Nephron (organoid): ENCODE measurements at regions not wholly inside any gene's neighbourhood (a gene's known extent, or its start where the extent isn't known, plus 50 kb on each side); places are given as distances from the start of the nearest gene placed in this dataset.

Source experiments
- H3K27ac Mint-ChIP-seq, 3 experiments: 2 replicates each; pipeline ENCODE4 v1.8.0; 2020; ENCODE audit warnings: mixed read lengths in 3 of 3, mild to moderate bottlenecking in 2 of 3, moderate library complexity in 1 of 3
- H3K27me3 Mint-ChIP-seq: 2 replicates; pipeline ENCODE4 v1.8.0; 2021; ENCODE audit warnings: low read depth, mild to moderate bottlenecking, moderate library complexity, mixed read lengths
- H3K36me3 Mint-ChIP-seq: 2 replicates; pipeline ENCODE4 v1.8.0; 2020; ENCODE audit warnings: low read depth, mixed read lengths
- H3K4me1 Mint-ChIP-seq: 2 replicates; pipeline ENCODE4 v1.8.0; 2020; ENCODE audit warnings: mixed read lengths
- H3K4me3 Mint-ChIP-seq, 3 experiments: 2 replicates each; pipeline ENCODE4 v1.8.0; 2020; ENCODE audit warnings: mild to moderate bottlenecking in 3 of 3, mixed read lengths in 3 of 3, moderate library complexity in 2 of 3
- H3K9me3 Mint-ChIP-seq: 2 replicates; pipeline ENCODE4 v1.8.0; 2020; ENCODE audit warnings: mixed read lengths
- TF ChIP-seq, protein P1 (sequence below), 3 experiments: fragments of 200-600 bp; sonication (generic); IDR thresholded peaks; one replicate each; pipeline ENCODE4 v1.5.0; 2021; ENCODE audit warnings: antibody characterized with exemption in 3 of 3; ENCODE audit not compliant: unreplicated experiment in 3 of 3

DNA sequence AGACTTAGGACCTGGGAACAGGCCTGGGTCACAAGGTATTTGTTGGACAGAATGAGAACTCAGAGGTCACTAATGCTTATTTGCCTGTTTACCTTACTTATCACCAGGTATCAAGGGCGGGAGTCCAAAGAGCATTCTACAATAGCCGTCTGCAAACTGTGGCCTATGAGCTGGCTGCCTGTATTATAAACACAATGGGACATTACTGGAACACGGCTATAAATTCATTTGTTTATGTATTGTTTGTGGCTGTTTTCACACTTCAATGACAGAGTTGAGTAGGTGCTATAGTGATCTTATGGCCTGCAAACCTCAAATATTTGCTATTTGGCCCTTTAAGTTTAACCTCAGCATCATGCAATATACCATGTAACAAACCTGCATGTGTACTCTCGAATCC is 76.6 kb upstream of the ASTN2 start:
- Mint-ChIP-seq H3K4me3 (no peak overlapping the region), H3K9me3 (no peaks in the 10 kb centered on the region), H3K4me1 (peaks cover 10% of the 10 kb centered on the region), H3K27me3 (peaks cover 16% of the 10 kb centered on the region), H3K36me3 (no peaks in the 10 kb centered on the region), H3K27ac (no peak overlapping the region)
- TF ChIP-seq, protein P1, sequence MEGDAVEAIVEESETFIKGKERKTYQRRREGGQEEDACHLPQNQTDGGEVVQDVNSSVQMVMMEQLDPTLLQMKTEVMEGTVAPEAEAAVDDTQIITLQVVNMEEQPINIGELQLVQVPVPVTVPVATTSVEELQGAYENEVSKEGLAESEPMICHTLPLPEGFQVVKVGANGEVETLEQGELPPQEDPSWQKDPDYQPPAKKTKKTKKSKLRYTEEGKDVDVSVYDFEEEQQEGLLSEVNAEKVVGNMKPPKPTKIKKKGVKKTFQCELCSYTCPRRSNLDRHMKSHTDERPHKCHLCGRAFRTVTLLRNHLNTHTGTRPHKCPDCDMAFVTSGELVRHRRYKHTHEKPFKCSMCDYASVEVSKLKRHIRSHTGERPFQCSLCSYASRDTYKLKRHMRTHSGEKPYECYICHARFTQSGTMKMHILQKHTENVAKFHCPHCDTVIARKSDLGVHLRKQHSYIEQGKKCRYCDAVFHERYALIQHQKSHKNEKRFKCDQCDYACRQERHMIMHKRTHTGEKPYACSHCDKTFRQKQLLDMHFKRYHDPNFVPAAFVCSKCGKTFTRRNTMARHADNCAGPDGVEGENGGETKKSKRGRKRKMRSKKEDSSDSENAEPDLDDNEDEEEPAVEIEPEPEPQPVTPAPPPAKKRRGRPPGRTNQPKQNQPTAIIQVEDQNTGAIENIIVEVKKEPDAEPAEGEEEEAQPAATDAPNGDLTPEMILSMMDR (IDR thresholded peaks at IDR 0.05; ENCODE audit: unreplicated experiment in 3 of 3): no peak

DNA sequence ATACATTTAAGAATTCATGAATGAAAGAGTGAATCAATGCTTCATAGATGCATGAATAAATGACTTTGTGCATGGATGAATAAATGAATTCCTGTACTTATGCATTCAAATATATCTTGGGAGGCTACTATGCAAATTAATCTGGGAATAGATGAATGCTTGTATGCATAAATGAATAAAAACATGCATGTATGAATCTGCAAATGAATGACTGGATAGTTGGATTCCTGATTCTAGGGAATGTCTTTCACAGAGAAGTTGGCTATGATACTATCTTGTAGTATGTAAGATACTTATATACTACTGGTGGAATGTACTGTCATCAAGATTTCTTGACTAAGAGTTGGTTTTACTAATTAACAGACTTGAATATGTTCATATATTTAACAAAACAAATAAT is 75.3 kb upstream of the ASTN2 start:
- Mint-ChIP-seq H3K9me3 (no peaks in the 10 kb centered on the region), H3K27ac (no peak overlapping the region), H3K4me3 (no peak overlapping the region), H3K4me1 (peaks cover 10% of the 10 kb centered on the region), H3K27me3 (peaks cover 19% of the 10 kb centered on the region), H3K36me3 (no peaks in the 10 kb centered on the region)
- TF ChIP-seq, protein P1 (IDR thresholded peaks at IDR 0.05; ENCODE audit: unreplicated experiment in 3 of 3): no peak

DNA sequence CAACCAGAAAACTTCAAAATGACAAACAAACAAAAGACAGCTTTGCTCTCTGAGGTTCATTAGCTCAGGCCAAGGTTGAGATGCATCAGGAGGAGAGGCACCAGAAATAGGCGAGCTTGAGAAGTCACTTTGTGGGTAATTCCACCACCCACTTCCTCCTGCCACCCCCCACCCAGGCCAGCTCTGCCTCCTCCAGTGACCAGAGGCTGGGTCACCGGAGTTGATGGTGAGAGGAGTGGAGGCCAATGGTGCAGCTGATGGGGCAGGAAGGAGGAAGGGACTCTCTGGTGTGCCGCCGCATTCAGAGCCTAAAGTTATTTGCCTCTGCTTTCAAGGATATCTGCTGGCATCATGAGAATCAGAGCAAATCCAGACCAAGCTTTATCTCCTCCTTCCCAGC is 73.8 kb upstream of the ASTN2 start:
- Mint-ChIP-seq H3K4me1 (peaks cover 10% of the 10 kb centered on the region), H3K9me3 (no peaks in the 10 kb centered on the region)

DNA sequence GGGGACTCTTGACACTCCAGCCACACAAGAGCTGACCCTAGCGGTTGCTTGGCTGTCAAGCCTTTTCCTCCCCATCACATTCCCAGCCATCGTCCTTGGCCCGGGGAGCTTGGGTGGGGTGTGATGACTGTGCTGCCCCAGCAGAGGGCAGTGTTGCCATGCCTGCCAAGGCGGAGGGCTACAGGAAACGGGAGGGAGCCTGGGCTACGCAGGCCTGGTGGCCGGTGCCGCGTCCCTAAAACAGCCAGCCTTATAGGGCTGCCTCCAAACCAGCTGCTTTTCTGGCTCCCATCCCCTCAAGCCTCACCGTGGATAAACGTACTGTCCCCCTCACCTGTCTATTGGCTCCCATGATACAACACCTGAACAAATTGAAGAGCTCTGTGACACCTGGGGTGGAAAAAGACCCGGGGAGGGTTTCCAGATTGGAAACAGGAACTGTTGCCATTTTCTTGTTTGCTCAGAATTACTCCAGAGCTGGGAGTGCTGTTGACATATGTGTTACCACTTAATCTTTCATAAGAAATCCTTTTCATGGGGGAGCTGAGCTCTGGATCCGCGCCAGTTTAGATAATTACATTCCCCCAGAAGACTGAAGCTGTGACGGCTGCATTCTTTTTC is 72.8 kb upstream of the ASTN2 start:
- Mint-ChIP-seq H3K27me3 (peaks cover 36% of the 10 kb centered on the region), H3K9me3 (no peaks in the 10 kb centered on the region), H3K36me3 (no peaks in the 10 kb centered on the region), H3K4me1 (peaks cover 10% of the 10 kb centered on the region), H3K27ac (peak overlapping the region; percentile 71 to 87 (median 72)), H3K4me3 (peak overlapping the region; percentile 9 to 24 (median 23))
- TF ChIP-seq, protein P1 (IDR thresholded peaks at IDR 0.05; ENCODE audit: unreplicated experiment in 3 of 3): peak; percentile 95 to 98 (median 96)

More for the DNA sequence above, 73.8 kb upstream of the ASTN2 start:
- H3K27me3 Mint-ChIP-seq: peaks cover 30% of the 10 kb centered on the region
- TF ChIP-seq, protein P1 (IDR thresholded peaks at IDR 0.05; ENCODE audit: unreplicated experiment in 3 of 3): no peak
- H3K4me3 Mint-ChIP-seq: no peak overlapping the region
- no peaks in the 10 kb centered on the region for H3K36me3 Mint-ChIP-seq
- H3K27ac Mint-ChIP-seq: peak overlapping the region in 2 of 3 experiments; percentile 72 to 87

DNA sequence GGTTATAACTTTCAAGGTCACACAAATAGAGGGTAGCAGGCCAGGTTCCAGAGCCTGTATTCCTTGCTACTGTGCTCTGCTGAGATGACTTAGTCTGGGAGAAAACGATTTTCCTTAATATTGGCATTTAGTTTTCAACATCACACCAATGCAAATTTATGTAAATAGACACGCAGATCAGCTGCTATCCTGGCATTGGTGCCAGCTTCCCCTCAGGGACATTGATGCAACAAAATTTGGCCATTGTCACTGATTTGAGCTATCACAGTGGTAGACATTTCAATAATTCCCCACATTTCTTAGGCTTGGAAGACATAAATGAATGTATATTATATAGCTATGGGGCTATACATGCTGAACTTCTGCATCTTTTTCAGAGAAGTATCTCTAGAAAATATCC is 71.6 kb upstream of the ASTN2 start:
- H3K27ac Mint-ChIP-seq: no peak overlapping the region
- no peak overlapping the region for H3K4me3 Mint-ChIP-seq
- H3K27me3 Mint-ChIP-seq: peaks cover 42% of the 10 kb centered on the region
- TF ChIP-seq, protein P1 (IDR thresholded peaks at IDR 0.05; ENCODE audit: unreplicated experiment in 3 of 3): no peak
- H3K9me3 Mint-ChIP-seq: no peaks in the 10 kb centered on the region
- H3K36me3 Mint-ChIP-seq: no peaks in the 10 kb centered on the region
- H3K4me1 Mint-ChIP-seq: peaks cover 10% of the 10 kb centered on the region

DNA sequence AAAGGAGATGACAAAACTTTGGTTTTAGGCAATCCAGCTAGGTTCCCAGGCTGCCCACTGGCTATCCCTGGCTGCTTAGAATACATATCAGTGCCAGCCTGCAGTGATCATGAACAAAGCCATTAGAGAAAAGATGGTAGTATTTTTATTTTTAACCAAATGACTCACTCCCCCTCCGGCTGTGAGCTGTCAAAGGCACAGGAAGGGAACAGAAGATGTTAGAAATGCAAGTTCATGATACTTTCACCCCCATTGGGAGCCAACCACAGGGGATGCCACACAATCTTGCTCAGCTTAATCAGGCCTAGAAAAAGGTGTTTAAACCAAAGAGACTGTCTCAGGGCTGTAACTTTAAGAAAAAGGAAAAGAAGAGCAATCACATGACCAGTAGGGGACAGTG is 70.3 kb upstream of the ASTN2 start:
- no peak overlapping the region for H3K27ac Mint-ChIP-seq
- peaks cover 42% of the 10 kb centered on the region for H3K27me3 Mint-ChIP-seq
- TF ChIP-seq, protein P1 (IDR thresholded peaks at IDR 0.05; ENCODE audit: unreplicated experiment in 3 of 3): no peak
- H3K36me3 Mint-ChIP-seq: no peaks in the 10 kb centered on the region
- no peak overlapping the region for H3K4me3 Mint-ChIP-seq
- H3K9me3 Mint-ChIP-seq: no peaks in the 10 kb centered on the region
- H3K4me1 Mint-ChIP-seq: peaks cover 10% of the 10 kb centered on the region
